C4-2B (cell line): ENCODE measurements at regions not wholly inside any gene's neighbourhood (a gene's known extent, or its start where the extent isn't known, plus 50 kb on each side); places are given as distances from the start of the nearest gene placed in this dataset.

Experiments used
- H3K27ac ChIP-seq: fragments of 450-650 bp; 2 replicates; pipeline ENCODE4 v1.5.1; 2017
- CTCF ChIP-seq: fragments of 450-650 bp; conservative IDR thresholded peaks from 2 replicates; pipeline ENCODE4 v1.5.1; 2017; ENCODE audit warnings: mild to moderate bottlenecking
- ZFX ChIP-seq: fragments of 450-650 bp; IDR thresholded peaks from 2 replicates; pipeline ENCODE4 v1.6.1; 2017

- no peak for TF ChIP-seq ZFX
- peak; percentile 56 for TF ChIP-seq CTCF
- H3K27ac ChIP-seq, result no peak overlapping the region
Observed at GRCh38 chrX:113741744-113742143, 842.1 kb upstream of the HTR2C start.

GRCh38 chrX:113728937-113729336 is 854.9 kb upstream of the HTR2C start:
- H3K27ac ChIP-seq, result no peak overlapping the region
- no peak for TF ChIP-seq CTCF
- TF ChIP-seq ZFX, result no peak

GRCh38 chrX:113726898-113727297 is 857.0 kb upstream of the HTR2C start:
- no peak overlapping the region for H3K27ac ChIP-seq
- no peak for TF ChIP-seq ZFX
- no peak for TF ChIP-seq CTCF

- no peak overlapping the region for H3K27ac ChIP-seq
Observed at GRCh38 chrX:113726466-113726865, 857.4 kb upstream of the HTR2C start.

GRCh38 chrX:113726009-113726408 is 857.9 kb upstream of the HTR2C start:
- H3K27ac ChIP-seq, result no peak overlapping the region
- TF ChIP-seq CTCF (no peak), ZFX (no peak)

More at GRCh38 chrX:113726466-113726865, 857.4 kb upstream of the HTR2C start:
- no peak for TF ChIP-seq ZFX
- no peak for TF ChIP-seq CTCF

- no peak overlapping the region for H3K27ac ChIP-seq
- TF ChIP-seq ZFX (no peak), CTCF (no peak)
Observed at GRCh38 chrX:113699939-113700338, 859.3 kb upstream of the AMOT start.

- H3K27ac ChIP-seq, result no peak overlapping the region
- TF ChIP-seq ZFX (no peak), CTCF (no peak)
Observed at GRCh38 chrX:113675278-113675677, 834.6 kb upstream of the AMOT start.
